ENCODE measurements at regions not wholly inside any gene's neighbourhood (a gene's known extent, or its start where the extent isn't known, plus 50 kb on each side); places are given as distances from the start of the nearest gene placed in this dataset.

DNA sequence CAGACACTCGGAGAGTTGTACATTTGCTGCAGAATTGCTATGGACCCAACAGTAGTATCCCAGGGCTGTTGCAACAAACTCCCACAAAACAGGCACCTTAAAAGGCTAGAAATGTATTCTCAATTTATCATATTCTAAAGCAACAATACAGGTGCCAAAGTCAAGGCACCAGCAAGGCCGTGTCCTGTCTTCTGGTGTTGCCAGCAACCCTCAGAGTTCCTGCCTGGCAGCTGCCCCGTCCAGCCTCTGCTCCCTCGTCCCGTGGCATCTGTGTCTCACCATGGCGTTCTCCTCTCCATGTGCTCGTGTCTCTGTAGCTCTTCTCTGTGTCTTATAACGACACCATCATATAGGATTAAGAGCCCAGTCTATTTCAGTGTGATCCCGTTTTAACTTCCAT, 67.7 kb upstream of the ARGLU1 start:
- ChIA-PET CTCF (no interaction called here), POLR2A (ENCODE audit: unreplicated experiment) (no interaction called here)
- Histone ChIP-seq H3K27ac (ENCODE audit: low read length) (no peak overlapping the region), H3K79me2 (ENCODE audit: low read length) (no peaks in the 10 kb centered on the region), H3K9me3 (ENCODE audit: low read length) (no peaks in the 10 kb centered on the region), H3K9ac (ENCODE audit: low read length) (no peak overlapping the region), H3K4me1 (ENCODE audit: insufficient read depth, low read length) (no peaks in the 10 kb centered on the region), H2AFZ (ENCODE audit: low read length) (no peak overlapping the region), H3K9me2 (replicated peaks; ENCODE audit: low read length) (no peaks in the 10 kb centered on the region), H3K27me3 (ENCODE audit: low read length) (peaks cover 80% of the 10 kb centered on the region), H3K4me3 (ENCODE audit: low read length) (no peak overlapping the region), H3F3A (ENCODE audit: low read length, unreplicated experiment) (no peaks in the 10 kb centered on the region), H4K20me1 (ENCODE audit: low read length) (no peaks in the 10 kb centered on the region), H3K36me3 (ENCODE audit: low read depth, low read length) (no peaks in the 10 kb centered on the region), H3K4me2 (ENCODE audit: low read length) (no peak overlapping the region)
- intact Hi-C loops (cut with micrococcal nuclease) = no loop called here
- ATAC-seq (no peak), DNase-seq (no peak)
- TF ChIP-seq CTCF (conservative IDR thresholded peaks at IDR 0.05; ENCODE audit: low read depth, low read length) (no peak), EZH2phosphoT487 (IDR thresholded peaks at IDR 0.05; ENCODE audit: borderline replicate concordance, low read length) (no peak), EZH2 (IDR thresholded peaks at IDR 0.05; ENCODE audit: low read length, unreplicated experiment) (no peak)
- no TSS peak for BruUV-seq (replicated peaks)

GRCh38 chr13:106633321-106633720, 65.4 kb upstream of the ARGLU1 start:
- BruUV-seq (replicated peaks) = no TSS peak
- H3K9ac ChIP-seq (ENCODE audit: low read length) = no peak overlapping the region
- no peaks in the 10 kb centered on the region for H3K9me2 ChIP-seq (replicated peaks; ENCODE audit: low read length)
- no peak overlapping the region for H3K4me3 ChIP-seq (ENCODE audit: low read length)
- H3F3A ChIP-seq (ENCODE audit: low read length, unreplicated experiment) = no peaks in the 10 kb centered on the region
- H3K27ac ChIP-seq (ENCODE audit: low read length) = no peak overlapping the region
- CTCF ChIA-PET = no interaction called here
- no peaks in the 10 kb centered on the region for H3K9me3 ChIP-seq (ENCODE audit: low read length)
- no peaks in the 10 kb centered on the region for H3K4me1 ChIP-seq (ENCODE audit: insufficient read depth, low read length)
- no peak for DNase-seq
- peaks cover 77% of the 10 kb centered on the region for H3K27me3 ChIP-seq (ENCODE audit: low read length)
- no peak overlapping the region for H3K4me2 ChIP-seq (ENCODE audit: low read length)
- TF ChIP-seq EZH2phosphoT487 (IDR thresholded peaks at IDR 0.05; ENCODE audit: borderline replicate concordance, low read length) (no peak), EZH2 (IDR thresholded peaks at IDR 0.05; ENCODE audit: low read length, unreplicated experiment) (no peak), CTCF (conservative IDR thresholded peaks at IDR 0.05; ENCODE audit: low read depth, low read length) (no peak)
- no peak for ATAC-seq
- intact Hi-C loops (cut with micrococcal nuclease) = no loop called here
- H3K79me2 ChIP-seq (ENCODE audit: low read length) = no peaks in the 10 kb centered on the region
- H4K20me1 ChIP-seq (ENCODE audit: low read length) = no peaks in the 10 kb centered on the region
- POLR2A ChIA-PET (ENCODE audit: unreplicated experiment) = no interaction called here
- no peaks in the 10 kb centered on the region for H3K36me3 ChIP-seq (ENCODE audit: low read depth, low read length)
- H2AFZ ChIP-seq (ENCODE audit: low read length) = no peak overlapping the region

DNA sequence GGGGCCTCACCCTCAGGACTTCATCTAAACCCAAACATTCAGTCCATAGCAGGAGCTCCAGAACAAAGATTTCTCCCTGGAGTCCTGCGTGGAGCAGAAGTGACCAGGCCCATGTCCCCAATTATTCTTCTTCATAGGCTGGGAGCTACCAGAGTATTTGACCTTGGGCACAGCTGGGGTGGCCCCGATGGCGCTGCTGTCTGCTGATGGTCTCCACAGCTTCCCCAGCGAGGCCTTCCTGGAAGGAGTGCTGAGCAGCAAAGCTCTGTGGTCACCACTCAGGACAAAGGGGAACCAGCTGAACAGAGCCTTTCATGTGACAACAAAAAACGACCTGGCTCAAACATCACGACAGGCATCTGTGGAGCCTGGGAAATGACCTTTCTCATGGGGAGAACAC, 62.7 kb upstream of the ARGLU1 start:
- H3K27me3 ChIP-seq (ENCODE audit: low read length) = peaks cover 80% of the 10 kb centered on the region
- no peaks in the 10 kb centered on the region for H3K9me3 ChIP-seq (ENCODE audit: low read length)
- ChIA-PET POLR2A (ENCODE audit: unreplicated experiment) (no interaction called here), CTCF (no interaction called here)
- H3K9me2 ChIP-seq (replicated peaks; ENCODE audit: low read length) = no peaks in the 10 kb centered on the region
- H3K4me3 ChIP-seq (ENCODE audit: low read length) = no peak overlapping the region
- no peaks in the 10 kb centered on the region for H3K79me2 ChIP-seq (ENCODE audit: low read length)
- BruUV-seq (replicated peaks) = no TSS peak
- DNase-seq (no peak), ATAC-seq (no peak)
- no peak overlapping the region for H3K9ac ChIP-seq (ENCODE audit: low read length)
- TF ChIP-seq CTCF (conservative IDR thresholded peaks at IDR 0.05; ENCODE audit: low read depth, low read length) (no peak), EZH2phosphoT487 (IDR thresholded peaks at IDR 0.05; ENCODE audit: borderline replicate concordance, low read length) (no peak), EZH2 (IDR thresholded peaks at IDR 0.05; ENCODE audit: low read length, unreplicated experiment) (no peak)
- H3K27ac ChIP-seq (ENCODE audit: low read length) = no peak overlapping the region
- no peak overlapping the region for H2AFZ ChIP-seq (ENCODE audit: low read length)
- no peaks in the 10 kb centered on the region for H3K4me1 ChIP-seq (ENCODE audit: insufficient read depth, low read length)
- no peak overlapping the region for H3K4me2 ChIP-seq (ENCODE audit: low read length)
- intact Hi-C loops (cut with micrococcal nuclease) = no loop called here
- no peaks in the 10 kb centered on the region for H4K20me1 ChIP-seq (ENCODE audit: low read length)
- no peaks in the 10 kb centered on the region for H3F3A ChIP-seq (ENCODE audit: low read length, unreplicated experiment)
- H3K36me3 ChIP-seq (ENCODE audit: low read depth, low read length) = no peaks in the 10 kb centered on the region

Measured in PC-3 (cell line).